Astrocyte (in vitro differentiated cells and primary cell): ENCODE measurements at regions not wholly inside any gene's neighbourhood (a gene's known extent, or its start where the extent isn't known, plus 50 kb on each side); places are given as distances from the start of the nearest gene placed in this dataset.
A peak's percentile ranks its signal among the peaks of the same experiment; 100 is the strongest.

ENCODE experiments used
- DNase-seq: peaks from one replicate; pipeline ENCODE4 v3.0.0-alpha.2; 2010; ENCODE audit warnings: low read depth
- FAIRE-seq: peaks from 2 replicates; lab custom pipeline; 2011; peaks lifted over from hg19 to GRCh38; lab: Jason Lieb, UNC
- H2AFZ ChIP-seq: 2 replicates; pipeline ENCODE4 v1.6.0; 2012; ENCODE audit warnings: low read depth, low read length, inconsistent platforms
- H3K27ac ChIP-seq: 2 replicates; pipeline ENCODE4 v1.5.1; 2011; ENCODE audit warnings: low read depth, low read length, inconsistent platforms
- H3K27me3 ChIP-seq: 2 replicates; pipeline ENCODE4 v1.6.0; 2011; ENCODE audit warnings: low read length, inconsistent platforms; ENCODE audit not compliant: insufficient read depth
- H3K36me3 ChIP-seq: 2 replicates; pipeline ENCODE4 v1.5.1; 2011; ENCODE audit warnings: low read length, inconsistent platforms; ENCODE audit not compliant: insufficient read depth
- H3K4me1 ChIP-seq: 2 replicates; pipeline ENCODE4 v1.5.1; 2011; ENCODE audit warnings: low read length, inconsistent platforms; ENCODE audit not compliant: insufficient read depth
- H3K4me2 ChIP-seq: 2 replicates; pipeline ENCODE4 v1.6.0; 2012; ENCODE audit warnings: low read length, inconsistent platforms
- H3K4me3 ChIP-seq: 2 replicates; pipeline ENCODE4 v1.5.1; 2011; ENCODE audit warnings: low read depth, mild to moderate bottlenecking, low read length, inconsistent platforms; ENCODE audit not compliant: insufficient read depth
- H3K79me2 ChIP-seq: 2 replicates; pipeline ENCODE4 v1.6.0; 2012; ENCODE audit warnings: mild to moderate bottlenecking, low read length, inconsistent platforms; ENCODE audit not compliant: insufficient read depth
- H3K9ac ChIP-seq: 2 replicates; pipeline ENCODE4 v1.6.0; 2012; ENCODE audit warnings: mild to moderate bottlenecking, low read length, inconsistent platforms
- H3K9me3 ChIP-seq: 2 replicates; pipeline ENCODE4 v1.5.1; 2012; ENCODE audit warnings: low read depth, mild to moderate bottlenecking, low read length, inconsistent platforms; ENCODE audit not compliant: insufficient read depth
- H4K20me1 ChIP-seq: 2 replicates; pipeline ENCODE4 v1.6.0; 2012; ENCODE audit warnings: low read length, inconsistent platforms; ENCODE audit not compliant: insufficient read depth
- H3K27ac Mint-ChIP-seq: one replicate; pipeline ENCODE4 v1.8.0; 2021; ENCODE audit warnings: mild to moderate bottlenecking, mixed read lengths; ENCODE audit not compliant: unreplicated experiment
- H3K27me3 Mint-ChIP-seq: one replicate; pipeline ENCODE4 v1.8.0; 2021; ENCODE audit warnings: low read depth, mixed read lengths; ENCODE audit not compliant: unreplicated experiment
- H3K36me3 Mint-ChIP-seq: one replicate; pipeline ENCODE4 v1.8.0; 2021; ENCODE audit warnings: low read depth, mixed read lengths; ENCODE audit not compliant: unreplicated experiment
- H3K4me1 Mint-ChIP-seq: one replicate; pipeline ENCODE4 v1.8.0; 2021; ENCODE audit warnings: low read depth, mixed read lengths; ENCODE audit not compliant: unreplicated experiment
- H3K4me3 Mint-ChIP-seq: one replicate; pipeline ENCODE4 v1.8.0; 2021; ENCODE audit warnings: mild to moderate bottlenecking, moderate library complexity, mixed read lengths; ENCODE audit not compliant: unreplicated experiment
- H3K9me3 Mint-ChIP-seq: one replicate; pipeline ENCODE4 v1.8.0; 2021; ENCODE audit warnings: mild to moderate bottlenecking, mixed read lengths; ENCODE audit not compliant: unreplicated experiment
- CTCF ChIP-seq: IDR thresholded peaks from 2 replicates; pipeline ENCODE4 v1.5.1; 2011; ENCODE audit warnings: low read depth, mild to moderate bottlenecking, inconsistent platforms, low read length, moderate library complexity; ENCODE audit not compliant: insufficient read depth
- EZH2 ChIP-seq: IDR thresholded peaks from 2 replicates; pipeline ENCODE4 v1.6.1; 2012; ENCODE audit warnings: mild to moderate bottlenecking, low read length, inconsistent platforms; ENCODE audit not compliant: insufficient read depth

- Mint-ChIP-seq H3K4me1 (no peaks in the 10 kb centered on the region), H3K27me3 (no peaks in the 10 kb centered on the region), H3K9me3 (peaks cover 2% of the 10 kb centered on the region), H3K36me3 (no peaks in the 10 kb centered on the region), H3K27ac (no peak overlapping the region), H3K4me3 (no peak overlapping the region)
- H3K27me3 ChIP-seq = no peaks in the 10 kb centered on the region
- H3K27ac ChIP-seq = no peak overlapping the region
- no peak overlapping the region for H3K9ac ChIP-seq
- H3K4me2 ChIP-seq = no peak overlapping the region
- no peak overlapping the region for H2AFZ ChIP-seq
- H3K79me2 ChIP-seq = no peaks in the 10 kb centered on the region
- H3K4me1 ChIP-seq = no peaks in the 10 kb centered on the region
- TF ChIP-seq EZH2 (no peak), CTCF (no peak)
- no peaks in the 10 kb centered on the region for H3K36me3 ChIP-seq
- FAIRE-seq (no peak), DNase-seq (no peak)
- H3K9me3 ChIP-seq = no peaks in the 10 kb centered on the region
- H4K20me1 ChIP-seq = no peaks in the 10 kb centered on the region
- H3K4me3 ChIP-seq = no peak overlapping the region
Observed at GRCh38 chrX:134101636-134102035, 116.2 kb upstream of the GPC3 start.

- H3K4me1 ChIP-seq = no peaks in the 10 kb centered on the region
- no peak overlapping the region for H3K27ac ChIP-seq
- H3K36me3 Mint-ChIP-seq = no peaks in the 10 kb centered on the region
- no peaks in the 10 kb centered on the region for H3K79me2 ChIP-seq
- no peaks in the 10 kb centered on the region for H4K20me1 ChIP-seq
- FAIRE-seq (peak; percentile 80), DNase-seq (no peak)
- H3K27ac Mint-ChIP-seq = no peak overlapping the region
- H3K27me3 ChIP-seq = no peaks in the 10 kb centered on the region
- TF ChIP-seq CTCF = no peak
- no peak for TF ChIP-seq EZH2
- H3K4me1 Mint-ChIP-seq = no peaks in the 10 kb centered on the region
- H3K36me3 ChIP-seq = no peaks in the 10 kb centered on the region
- H3K4me3 Mint-ChIP-seq = no peak overlapping the region
- H3K27me3 Mint-ChIP-seq = peaks cover 3% of the 10 kb centered on the region
- no peaks in the 10 kb centered on the region for H3K9me3 ChIP-seq
- H2AFZ ChIP-seq = no peak overlapping the region
- no peak overlapping the region for H3K4me3 ChIP-seq
- H3K9ac ChIP-seq = no peak overlapping the region
- H3K4me2 ChIP-seq = no peak overlapping the region
- H3K9me3 Mint-ChIP-seq = no peaks in the 10 kb centered on the region
Observed at GRCh38 chrX:134115270-134115669, 121.7 kb upstream of the CCDC160 start.

- no peaks in the 10 kb centered on the region for H4K20me1 ChIP-seq
- no peaks in the 10 kb centered on the region for H3K9me3 ChIP-seq
- DNase-seq (no peak), FAIRE-seq (peak; percentile 52)
- H3K9ac ChIP-seq = no peak overlapping the region
- H2AFZ ChIP-seq = no peak overlapping the region
- no peaks in the 10 kb centered on the region for H3K4me1 Mint-ChIP-seq
- no peaks in the 10 kb centered on the region for H3K36me3 ChIP-seq
- peaks cover 1% of the 10 kb centered on the region for H3K27me3 Mint-ChIP-seq
- H3K79me2 ChIP-seq = no peaks in the 10 kb centered on the region
- H3K4me3 Mint-ChIP-seq = no peak overlapping the region
- TF ChIP-seq EZH2 (no peak), CTCF (no peak)
- H3K27ac Mint-ChIP-seq = no peak overlapping the region
- no peak overlapping the region for H3K4me2 ChIP-seq
- H3K4me1 ChIP-seq = no peaks in the 10 kb centered on the region
- no peak overlapping the region for H3K4me3 ChIP-seq
- no peak overlapping the region for H3K27ac ChIP-seq
- H3K9me3 Mint-ChIP-seq = no peaks in the 10 kb centered on the region
- no peaks in the 10 kb centered on the region for H3K36me3 Mint-ChIP-seq
- no peaks in the 10 kb centered on the region for H3K27me3 ChIP-seq
Observed at GRCh38 chrX:134137341-134137740, 99.6 kb upstream of the CCDC160 start.
